Epithelial cell of esophagus (primary cell): ENCODE measurements at regions not wholly inside any gene's neighbourhood (a gene's known extent, or its start where the extent isn't known, plus 50 kb on each side); places are given as distances from the start of the nearest gene placed in this dataset.
A peak's percentile ranks its signal among the peaks of the same experiment; 100 is the strongest.
"Not testable (repeated sequence)": the region's sequence is repeated elsewhere in the genome, so short reads cannot be mapped to it uniquely, and the experiment has no call there.

Experiments used
- DNase-seq: peaks from one replicate; pipeline ENCODE4 v3.0.0; 2010; ENCODE audit warnings: low read depth
- H3K4me3 ChIP-seq: 2 replicates; pipeline ENCODE4 v1.5.1; 2011; ENCODE audit warnings: mild to moderate bottlenecking, low read length, control low read depth
- TF ChIP-seq, protein P1 (sequence below): IDR thresholded peaks from 2 replicates; pipeline ENCODE4 v1.5.1; 2011; ENCODE audit warnings: low read depth, mild to moderate bottlenecking, low read length, control low read depth, inconsistent platforms; ENCODE audit not compliant: insufficient read depth; ENCODE audit errors: missing control alignments

DNA sequence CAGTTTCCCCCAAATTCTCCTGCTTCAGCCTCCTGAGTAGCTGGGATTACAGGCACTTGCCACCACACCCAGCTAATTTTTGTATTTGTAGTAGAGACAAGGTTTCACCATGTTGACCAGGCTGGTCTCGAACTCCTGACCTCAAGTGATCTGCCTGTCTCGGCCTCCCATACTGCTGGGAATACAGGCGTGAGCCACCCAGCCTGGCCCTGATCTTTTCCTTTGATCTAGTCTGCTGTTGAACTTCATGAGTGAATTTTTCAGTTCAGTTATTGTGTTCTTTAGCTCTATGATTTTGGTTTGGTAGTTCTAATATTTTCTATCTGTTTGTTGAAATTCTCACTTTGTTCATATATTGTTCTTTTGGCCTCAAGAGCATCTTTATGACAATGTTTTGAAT, 83.4 kb upstream of the RAP2C start:
- not testable (repeated sequence) for H3K4me3 ChIP-seq, DNase-seq

GRCh38 chrX:132294776-132295495, 75.7 kb upstream of the RAP2C start:
- no peak overlapping the region for H3K4me3 ChIP-seq
- no peak for DNase-seq
- TF ChIP-seq, protein P1, sequence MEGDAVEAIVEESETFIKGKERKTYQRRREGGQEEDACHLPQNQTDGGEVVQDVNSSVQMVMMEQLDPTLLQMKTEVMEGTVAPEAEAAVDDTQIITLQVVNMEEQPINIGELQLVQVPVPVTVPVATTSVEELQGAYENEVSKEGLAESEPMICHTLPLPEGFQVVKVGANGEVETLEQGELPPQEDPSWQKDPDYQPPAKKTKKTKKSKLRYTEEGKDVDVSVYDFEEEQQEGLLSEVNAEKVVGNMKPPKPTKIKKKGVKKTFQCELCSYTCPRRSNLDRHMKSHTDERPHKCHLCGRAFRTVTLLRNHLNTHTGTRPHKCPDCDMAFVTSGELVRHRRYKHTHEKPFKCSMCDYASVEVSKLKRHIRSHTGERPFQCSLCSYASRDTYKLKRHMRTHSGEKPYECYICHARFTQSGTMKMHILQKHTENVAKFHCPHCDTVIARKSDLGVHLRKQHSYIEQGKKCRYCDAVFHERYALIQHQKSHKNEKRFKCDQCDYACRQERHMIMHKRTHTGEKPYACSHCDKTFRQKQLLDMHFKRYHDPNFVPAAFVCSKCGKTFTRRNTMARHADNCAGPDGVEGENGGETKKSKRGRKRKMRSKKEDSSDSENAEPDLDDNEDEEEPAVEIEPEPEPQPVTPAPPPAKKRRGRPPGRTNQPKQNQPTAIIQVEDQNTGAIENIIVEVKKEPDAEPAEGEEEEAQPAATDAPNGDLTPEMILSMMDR = no peak

- H3K4me3 ChIP-seq = no peak overlapping the region
- TF ChIP-seq, protein P1 = no peak
- DNase-seq = no peak
Observed at GRCh38 chrX:132294192-132294591, 74.9 kb upstream of the RAP2C start.

GRCh38 chrX:132292793-132293192, 73.5 kb upstream of the RAP2C start:
- H3K4me3 ChIP-seq = no peak overlapping the region
- DNase-seq = peak; percentile 58
- TF ChIP-seq, protein P1 = peak; percentile 54

- no peak for DNase-seq
- TF ChIP-seq, protein P1 = no peak
- no peak overlapping the region for H3K4me3 ChIP-seq
Observed at GRCh38 chrX:132277953-132278614, 58.8 kb upstream of the RAP2C start.

- TF ChIP-seq, protein P1 = no peak
- peak; percentile 41 for DNase-seq
- no peak overlapping the region for H3K4me3 ChIP-seq
Observed at GRCh38 chrX:132272826-132273225, 53.6 kb upstream of the RAP2C start.

DNA sequence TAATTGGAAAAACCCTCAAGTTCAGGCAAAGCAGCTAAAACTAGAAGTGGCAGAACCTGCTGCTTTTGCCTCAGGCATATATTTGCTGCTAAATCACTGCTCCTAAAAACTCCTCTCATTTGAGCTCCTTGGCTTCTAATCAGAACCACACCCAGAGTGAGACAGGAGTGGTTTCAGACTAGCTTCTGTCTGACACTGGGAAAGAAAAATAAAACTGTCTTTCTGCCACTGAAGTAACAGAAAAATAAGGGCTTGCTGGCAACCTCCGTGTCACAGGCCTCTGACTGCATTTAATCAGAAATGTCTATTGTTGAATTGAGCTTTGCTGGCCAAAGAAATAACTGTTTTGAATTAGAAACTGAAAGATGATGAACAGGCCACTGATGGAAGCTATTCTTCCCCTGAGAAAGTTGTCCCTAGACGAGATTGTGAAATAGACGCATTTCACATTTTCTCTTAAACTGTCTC, 52.1 kb upstream of the RAP2C start:
- peak; percentile 86 for DNase-seq
- TF ChIP-seq, protein P1 = no peak
- H3K4me3 ChIP-seq = no peak overlapping the region
